B cell (primary cell): ENCODE measurements at regions not wholly inside any gene's neighbourhood (a gene's known extent, or its start where the extent isn't known, plus 50 kb on each side); places are given as distances from the start of the nearest gene placed in this dataset.

Experiments used
- ATAC-seq: fragments of 200-7000 bp; cut with Tn5 transposase; one replicate; pipeline ENCODE4 v1.10.0; 2021; ENCODE audit warnings: low read depth, mild to moderate bottlenecking, moderate number of reproducible peaks, moderate library complexity
- CTCF ChIA-PET: fragments of 350-600 bp; sonication (Branson Sonifier 250); formaldehyde crosslinking; loops from one replicate; lab custom pipeline; 2021; ENCODE audit warnings: antibody characterized with exemption, inconsistent platforms; lab: Charles Lee
- POLR2A ChIA-PET: fragments of 350-600 bp; sonication (Branson Sonifier 250); formaldehyde crosslinking; loops from one replicate; lab custom pipeline; 2021; ENCODE audit warnings: antibody characterized with exemption; lab: Charles Lee
- DNase-seq: peaks from one replicate; pipeline ENCODE4 v3.0.0; 2013
- H2AFZ ChIP-seq: 2 replicates; pipeline ENCODE4 v1.6.1; 2012; ENCODE audit warnings: mild to moderate bottlenecking, low read depth, low read length; ENCODE audit not compliant: insufficient read depth, poor library complexity, severe bottlenecking
- H3K27ac ChIP-seq, 2 donors: 1 replicate in 1 of 2; 2 replicates in 1 of 2; pipeline ENCODE4 v1.5.1; 2012 to 2013; ENCODE audit warnings: low read length in 2 of 2, mild to moderate bottlenecking in 2 of 2, moderate library complexity in 1 of 2
- H3K27me3 ChIP-seq, 4 experiments: fragments of 200-600 bp in 1 of 4; sonication (generic) in 1 of 4; replicated peaks in 1 of 4; 1 replicate in 2 of 4; 2 replicates in 2 of 4; pipeline versions ENCODE4 v1.6.1 to v1.7.0; 2013 to 2016; ENCODE audit warnings: low read length in 3 of 4, mild to moderate bottlenecking in 2 of 4, mixed read lengths in 1 of 4, moderate library complexity in 1 of 4; ENCODE audit not compliant: insufficient read depth in 4 of 4, control insufficient read depth in 3 of 4; ENCODE audit errors: control extremely low read depth in 1 of 4
- H3K36me3 ChIP-seq, 2 experiments: replicated peaks in 1 of 2; 1 replicate in 1 of 2; 2 replicates in 1 of 2; pipeline versions ENCODE4 v1.6.1 to v1.7.1; 2013; ENCODE audit warnings: low read length in 1 of 2; ENCODE audit not compliant: insufficient read depth in 2 of 2, control insufficient read depth in 1 of 2; ENCODE audit errors: control extremely low read depth in 1 of 2, extremely low read depth in 1 of 2
- H3K4me1 ChIP-seq, 2 donors: fragments of 200-600 bp in 1 of 2; sonication (generic) in 1 of 2; 1 replicate in 1 of 2; 2 replicates in 1 of 2; pipeline versions ENCODE4 v1.5.1 to v1.6.1; 2013 to 2017; ENCODE audit warnings: low read length in 2 of 2; ENCODE audit not compliant: control insufficient read depth in 2 of 2, insufficient read depth in 2 of 2
- H3K4me2 ChIP-seq: replicated peaks from 2 replicates; pipeline ENCODE3; 2012; ENCODE audit warnings: mild to moderate bottlenecking, low read depth, low read length; ENCODE audit not compliant: poor library complexity, severe bottlenecking
- H3K4me3 ChIP-seq, 5 experiments: fragments of 200-600 bp in 1 of 5; sonication (generic) in 1 of 5; 1 replicate in 3 of 5; 2 replicates in 2 of 5; pipeline versions ENCODE4 v1.5.1 to v1.7.0; 2011 to 2016; ENCODE audit warnings: low read length in 4 of 5, mild to moderate bottlenecking in 4 of 5, low read depth in 2 of 5, control low read depth in 1 of 5, moderate library complexity in 1 of 5; ENCODE audit not compliant: insufficient read depth in 1 of 5; ENCODE audit errors: control extremely low read depth in 1 of 5, extremely low read depth in 1 of 5
- H3K79me2 ChIP-seq: fragments of 200-600 bp; sonication (generic); one replicate; pipeline ENCODE4 v1.6.0; 2016; ENCODE audit warnings: low read length; ENCODE audit not compliant: control insufficient read depth, insufficient read depth
- H3K9ac ChIP-seq: fragments of 200-600 bp; sonication (generic); 2 replicates; pipeline ENCODE4 v1.6.1; 2017; ENCODE audit warnings: mild to moderate bottlenecking, low read length, moderate library complexity
- H3K9me3 ChIP-seq, 3 donors: one replicate each; pipeline versions ENCODE4 v1.6.1 to v1.7.1; 2013; ENCODE audit warnings: low read length in 2 of 3; ENCODE audit not compliant: control insufficient read depth in 2 of 3, insufficient read depth in 1 of 3; ENCODE audit errors: control extremely low read depth in 1 of 3
- H4K20me1 ChIP-seq: 2 replicates; pipeline ENCODE4 v1.6.0; 2012; ENCODE audit warnings: mild to moderate bottlenecking, low read length; ENCODE audit not compliant: insufficient read depth, control insufficient read depth, poor library complexity, severe bottlenecking
- H3K27ac Mint-ChIP-seq: one replicate; pipeline ENCODE4 v1.8.0; 2021; ENCODE audit warnings: mixed read lengths
- H3K27me3 Mint-ChIP-seq: one replicate; pipeline ENCODE4 v1.8.0; 2021; ENCODE audit warnings: mixed read lengths
- H3K4me1 Mint-ChIP-seq: one replicate; pipeline ENCODE4 v1.8.0; 2021; ENCODE audit warnings: mixed read lengths
- H3K4me3 Mint-ChIP-seq: one replicate; pipeline ENCODE4 v1.8.0; 2021; ENCODE audit warnings: mixed read lengths
- H3K9me3 Mint-ChIP-seq: one replicate; pipeline ENCODE4 v1.8.0; 2022; ENCODE audit warnings: mixed read lengths; ENCODE audit not compliant: insufficient read depth
- CTCF ChIP-seq: fragments of 200-600 bp; IDR thresholded peaks from one replicate; pipeline ENCODE4 v1.8.0; 2022; ENCODE audit warnings: antibody characterized with exemption, mild to moderate bottlenecking
- EZH2 ChIP-seq: IDR thresholded peaks from 2 replicates; pipeline ENCODE4 v1.6.1; 2012; ENCODE audit warnings: borderline replicate concordance, low read depth, mild to moderate bottlenecking, moderate library complexity, low read length; ENCODE audit not compliant: insufficient read depth, poor library complexity, severe bottlenecking
- WGBS: methylation state at CpG from one replicate; pipeline ENCODE4 v1.1.5; 2013; ENCODE audit warnings: missing lambda C conversion rate; ENCODE audit not compliant: insufficient coverage; 5-methylcytosine and 5-hydroxymethylcytosine counted together
- intact Hi-C: fragments of 100-400 bp; cut with micrococcal nuclease; formaldehyde crosslinking; loops from one replicate; pipeline ENCODE4 v1.10.0; 2022

GRCh38 chr2:187118331-187119099 is 269.5 kb upstream of the ZSWIM2 start:
- TF ChIP-seq CTCF (no peak), EZH2 (no peak)
- H3K9ac ChIP-seq, result no peak overlapping the region
- POLR2A ChIA-PET, result no interaction called here
- no peak overlapping the region for H3K4me3 ChIP-seq
- ATAC-seq (no peak), DNase-seq (no peak)
- no peak overlapping the region for H2AFZ ChIP-seq
- H3K9me3 ChIP-seq, result no peaks in the 10 kb centered on the region
- no peak overlapping the region for H3K27ac ChIP-seq
- H3K9me3 Mint-ChIP-seq, result no peaks in the 10 kb centered on the region
- no peaks in the 10 kb centered on the region for H3K79me2 ChIP-seq
- no peaks in the 10 kb centered on the region for H3K27me3 ChIP-seq
- no peaks in the 10 kb centered on the region for H3K27me3 Mint-ChIP-seq
- intact Hi-C loops, result no loop called here
- H3K4me1 Mint-ChIP-seq, result no peaks in the 10 kb centered on the region
- no peaks in the 10 kb centered on the region for H3K4me1 ChIP-seq
- no peaks in the 10 kb centered on the region for H4K20me1 ChIP-seq
- CTCF ChIA-PET, result no interaction called here
- no peak overlapping the region for H3K4me2 ChIP-seq
- no peak overlapping the region for H3K27ac Mint-ChIP-seq
- no peaks in the 10 kb centered on the region for H3K36me3 ChIP-seq
- H3K4me3 Mint-ChIP-seq, result no peak overlapping the region
- WGBS, result 76% methylated on average over 7 of the region's 10 CpGs

GRCh38 chr2:187117483-187117882 is 268.5 kb upstream of the ZSWIM2 start:
- no peaks in the 10 kb centered on the region for H3K4me1 Mint-ChIP-seq
- ChIA-PET CTCF (no interaction called here), POLR2A (no interaction called here)
- Histone ChIP-seq H3K27me3 (no peaks in the 10 kb centered on the region), H3K27ac (no peak overlapping the region), H3K4me3 (no peak overlapping the region), H2AFZ (no peak overlapping the region), H3K4me2 (no peak overlapping the region), H3K4me1 (no peaks in the 10 kb centered on the region), H3K9me3 (no peaks in the 10 kb centered on the region), H3K79me2 (no peaks in the 10 kb centered on the region), H3K9ac (no peak overlapping the region), H4K20me1 (no peaks in the 10 kb centered on the region), H3K36me3 (no peaks in the 10 kb centered on the region)
- no peaks in the 10 kb centered on the region for H3K27me3 Mint-ChIP-seq
- H3K9me3 Mint-ChIP-seq, result no peaks in the 10 kb centered on the region
- intact Hi-C loops, result no loop called here
- no peak for TF ChIP-seq CTCF
- no peak for TF ChIP-seq EZH2
- ATAC-seq, result no peak
- no peak overlapping the region for H3K4me3 Mint-ChIP-seq
- WGBS, result no CpG with 5 or more reads among the region's 1 CpG
- no peak overlapping the region for H3K27ac Mint-ChIP-seq
- DNase-seq, result no peak
